HG02642 (cell line): ENCODE measurements at regions not wholly inside any gene's neighbourhood (a gene's known extent, or its start where the extent isn't known, plus 50 kb on each side); places are given as distances from the start of the nearest gene placed in this dataset.

ENCODE experiments used
- ATAC-seq: cut with Tn5 transposase; IDR thresholded peaks from one replicate; pipeline ENCODE4 v1.9.1; 2021; ENCODE audit warnings: mild to moderate bottlenecking; ENCODE audit not compliant: unreplicated experiment, poor library complexity

GRCh38 chr1:37127254-37127748 is 93.0 kb upstream of the GRIK3 start:
- ATAC-seq, result no peak

GRCh38 chr1:37128091-37128490 is 93.8 kb upstream of the GRIK3 start:
- no peak for ATAC-seq

DNA sequence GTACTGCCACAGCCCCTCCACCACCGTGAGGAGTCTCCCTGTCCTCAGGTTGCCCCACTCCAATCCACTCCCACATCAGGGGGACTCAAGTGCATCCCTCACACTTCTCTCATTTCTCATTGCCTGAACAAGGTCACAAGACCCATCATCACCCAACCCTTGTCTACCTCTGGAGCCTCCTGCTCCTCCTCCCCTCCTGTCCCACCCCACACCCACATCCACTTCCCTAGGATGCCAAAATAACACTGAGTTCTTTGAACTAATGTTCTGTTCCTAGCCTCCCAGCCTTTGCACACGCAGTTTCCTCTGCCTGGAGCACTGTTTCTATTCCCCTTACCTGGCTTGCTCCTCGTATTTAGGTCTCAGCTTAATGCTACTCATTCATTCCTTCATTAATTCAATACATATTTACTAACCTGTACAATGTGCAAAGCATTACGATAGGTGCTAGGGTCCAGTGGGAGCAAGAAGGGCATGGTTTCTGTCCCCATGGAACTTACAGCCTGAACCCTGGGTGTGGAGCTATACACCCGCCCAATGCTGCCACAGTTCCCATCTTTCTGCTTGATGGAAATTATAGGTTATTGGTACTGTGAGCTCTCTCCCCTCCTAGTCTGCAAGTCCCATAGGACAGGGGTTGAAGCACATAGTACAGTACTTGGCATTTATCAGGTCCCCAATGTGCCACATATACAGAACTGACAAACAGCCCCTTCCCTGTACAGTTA is 96.1 kb upstream of the GRIK3 start:
- no peak for ATAC-seq

GRCh38 chr1:37131281-37131680 is 97.0 kb upstream of the GRIK3 start:
- ATAC-seq, result no peak

- ATAC-seq, result no peak
Observed at GRCh38 chr1:37133276-37134145, 99.2 kb upstream of the GRIK3 start.

DNA sequence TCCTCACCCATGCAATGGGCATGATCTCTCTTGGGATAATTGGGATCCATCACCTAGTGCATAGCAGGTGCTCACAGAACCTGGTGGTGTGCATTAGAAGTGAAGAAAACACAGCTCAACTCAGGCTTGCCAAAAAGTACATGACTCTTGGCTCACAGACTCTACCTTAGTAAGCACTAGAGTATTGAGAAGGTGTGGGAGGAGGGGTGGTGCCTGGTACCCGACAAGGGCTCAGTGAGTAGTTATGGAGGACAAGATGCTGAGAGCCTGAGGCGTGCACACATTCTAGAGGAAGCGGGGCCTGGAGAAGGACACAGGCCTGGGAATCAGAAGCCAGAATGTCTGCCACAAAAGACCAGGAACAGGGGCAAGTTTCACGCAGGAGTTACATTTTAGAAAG is 100.3 kb upstream of the GRIK3 start:
- no peak for ATAC-seq

- ATAC-seq, result no peak
Observed at GRCh38 chr1:37135032-37135431, 100.7 kb upstream of the GRIK3 start.

- ATAC-seq, result no peak
Observed at GRCh38 chr1:37137014-37137413, 102.7 kb upstream of the GRIK3 start.

- ATAC-seq, result no peak
Observed at GRCh38 chr1:37137601-37138000, 103.3 kb upstream of the GRIK3 start.

DNA sequence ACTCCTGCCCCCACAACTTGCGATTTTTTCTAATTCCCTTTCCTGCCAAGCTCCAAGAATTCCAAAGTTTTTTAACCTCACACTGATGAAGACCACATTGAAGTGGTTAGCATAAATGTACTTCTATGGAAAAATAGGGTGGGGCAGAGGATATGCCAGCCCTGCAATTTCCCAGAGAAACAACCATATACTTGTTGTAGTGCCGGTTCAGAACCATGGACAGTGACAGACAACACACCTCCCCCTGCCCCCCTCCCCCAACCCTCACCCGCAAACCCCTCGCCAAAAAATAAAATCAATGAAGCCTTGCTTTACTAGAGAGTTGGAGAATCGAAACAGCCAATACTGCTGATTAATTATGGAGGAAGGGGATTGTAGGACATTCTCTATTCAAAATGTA is 109.5 kb upstream of the GRIK3 start:
- ATAC-seq, result no peak

DNA sequence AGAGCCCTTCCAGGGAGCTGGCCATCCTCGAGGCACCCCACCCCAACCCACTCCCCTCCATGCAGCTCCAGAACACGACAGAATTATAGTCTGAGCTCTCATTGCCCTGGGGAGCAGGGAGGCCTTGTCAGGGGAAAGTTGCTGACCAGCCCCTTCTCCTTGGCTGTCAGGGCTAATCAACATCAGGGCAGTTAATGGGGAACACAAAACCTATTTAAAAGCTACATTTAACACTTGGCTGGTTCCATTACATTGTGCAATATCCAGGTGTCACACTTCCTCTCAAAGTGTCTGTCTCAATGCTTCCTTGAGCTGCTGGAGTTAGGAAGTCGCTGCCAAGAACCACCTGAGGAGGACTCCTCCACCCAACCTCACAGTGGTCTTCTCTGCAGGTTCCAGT is 111.8 kb upstream of the GRIK3 start:
- no peak for ATAC-seq

DNA sequence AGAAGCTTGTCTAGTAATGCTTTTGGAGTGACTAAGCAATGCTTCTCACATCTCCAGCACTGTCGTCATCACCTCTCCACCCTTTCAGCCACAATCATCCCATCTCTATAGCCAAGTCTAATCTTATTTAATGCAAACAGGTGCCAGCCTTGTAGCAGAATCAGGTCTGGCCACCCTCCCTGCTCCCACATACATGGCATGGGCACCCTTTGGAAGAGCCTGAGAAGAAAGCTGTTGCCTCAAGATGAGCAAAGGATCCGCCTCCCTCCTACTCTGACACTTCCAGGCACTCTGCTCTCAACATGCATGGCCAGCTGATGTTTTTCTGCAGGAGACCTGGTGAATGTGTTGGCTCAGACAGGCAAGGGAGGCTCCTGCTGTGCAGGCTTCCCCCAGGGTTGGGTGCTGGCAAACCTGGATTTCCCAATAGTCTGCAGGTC is 113.1 kb upstream of the GRIK3 start:
- no peak for ATAC-seq

DNA sequence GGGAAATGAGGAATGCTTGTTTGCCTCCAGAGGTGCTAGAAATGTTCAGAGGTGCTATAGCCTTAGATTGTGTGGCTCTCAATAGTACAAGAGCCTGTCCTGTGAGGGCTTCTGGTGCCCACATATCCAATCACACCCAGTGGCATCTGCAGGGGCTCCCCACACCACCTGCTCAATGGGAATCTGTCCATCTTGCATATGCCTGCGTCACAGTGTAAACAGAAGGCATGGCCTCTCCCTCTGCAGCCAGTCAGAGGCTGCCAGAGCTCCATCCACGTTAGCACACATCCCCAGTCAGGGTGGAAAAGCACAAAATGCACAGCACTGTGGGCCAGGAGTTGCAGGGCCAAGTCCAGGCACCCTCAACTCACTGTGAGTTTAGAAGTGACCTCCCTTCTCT is 113.6 kb upstream of the GRIK3 start:
- ATAC-seq, result no peak

- no peak for ATAC-seq
Observed at GRCh38 chr1:37148663-37149062, 114.3 kb upstream of the GRIK3 start.

GRCh38 chr1:37149296-37149695 is 115.0 kb upstream of the GRIK3 start:
- no peak for ATAC-seq

GRCh38 chr1:37150986-37151385 is 116.7 kb upstream of the GRIK3 start:
- ATAC-seq, result no peak

DNA sequence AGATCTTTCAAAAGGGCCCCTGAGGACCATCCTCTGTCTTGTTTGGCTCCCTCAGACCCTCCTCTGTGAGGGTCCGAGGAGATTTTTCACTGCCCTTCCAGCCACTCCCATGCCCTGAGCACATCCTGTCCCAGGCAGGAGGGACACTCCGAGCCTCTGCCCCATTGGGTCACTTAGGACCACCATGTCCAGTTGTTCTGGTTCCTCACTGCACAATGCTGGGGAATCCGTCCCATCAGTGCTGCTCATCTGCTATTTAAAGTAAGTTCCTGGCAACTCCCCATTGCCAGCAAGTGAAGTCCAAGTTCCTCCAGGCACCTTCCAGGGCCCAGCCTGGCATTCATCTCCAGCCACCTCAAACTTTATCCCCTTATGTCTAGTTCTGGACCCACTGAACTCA is 117.5 kb upstream of the GRIK3 start:
- ATAC-seq, result no peak

DNA sequence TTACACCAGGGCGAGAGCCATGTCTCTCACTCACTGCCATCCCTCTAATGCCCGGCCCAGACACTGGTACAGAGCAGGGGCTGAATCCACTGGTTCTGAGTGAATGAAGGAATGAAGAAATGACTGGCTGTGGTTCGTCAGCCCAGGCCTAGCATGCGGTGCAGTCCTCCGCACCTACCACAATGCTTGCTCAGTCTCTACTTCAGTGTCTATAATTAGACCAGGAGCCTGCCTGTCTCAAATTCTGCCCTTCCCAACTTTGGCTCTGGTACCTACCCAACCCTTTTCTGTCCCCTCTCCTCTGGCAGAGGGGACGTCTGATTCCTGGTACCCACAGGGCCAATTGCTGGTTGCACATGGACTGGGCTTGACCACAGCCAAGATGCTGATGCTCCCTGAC is 118.2 kb upstream of the GRIK3 start:
- ATAC-seq, result no peak

- no peak for ATAC-seq
Observed at GRCh38 chr1:37153116-37154100, 119.1 kb upstream of the GRIK3 start.

GRCh38 chr1:37156646-37157045 is 122.3 kb upstream of the GRIK3 start:
- ATAC-seq, result no peak
